ENCODE measurements at regions not wholly inside any gene's neighbourhood (a gene's known extent, or its start where the extent isn't known, plus 50 kb on each side); places are given as distances from the start of the nearest gene placed in this dataset.

GRCh38 chr12:92210071-92210470 lies 64.4 kb upstream of the BTG1 start:
- no peak for DNase-seq

GRCh38 chr12:92208613-92209121 lies 63.0 kb upstream of the BTG1 start:
- DNase-seq: no peak

GRCh38 chr12:92206596-92206995 lies 61.0 kb upstream of the BTG1 start:
- DNase-seq: no peak

GRCh38 chr12:92206011-92206410 lies 60.4 kb upstream of the BTG1 start:
- no peak for DNase-seq

GRCh38 chr12:92199819-92200576 lies 54.4 kb upstream of the BTG1 start:
- DNase-seq: no peak

- no peak for DNase-seq
These were observed 52.2 kb upstream of the BTG1 start for GRCh38 chr12:92197815-92198214.

GRCh38 chr12:92196368-92196767 lies 50.7 kb upstream of the BTG1 start:
- no peak for DNase-seq
